ENCODE measurements at regions not wholly inside any gene's neighbourhood (a gene's known extent, or its start where the extent isn't known, plus 50 kb on each side); places are given as distances from the start of the nearest gene placed in this dataset.
A peak's percentile ranks its signal among the peaks of the same experiment; 100 is the strongest.

DNA sequence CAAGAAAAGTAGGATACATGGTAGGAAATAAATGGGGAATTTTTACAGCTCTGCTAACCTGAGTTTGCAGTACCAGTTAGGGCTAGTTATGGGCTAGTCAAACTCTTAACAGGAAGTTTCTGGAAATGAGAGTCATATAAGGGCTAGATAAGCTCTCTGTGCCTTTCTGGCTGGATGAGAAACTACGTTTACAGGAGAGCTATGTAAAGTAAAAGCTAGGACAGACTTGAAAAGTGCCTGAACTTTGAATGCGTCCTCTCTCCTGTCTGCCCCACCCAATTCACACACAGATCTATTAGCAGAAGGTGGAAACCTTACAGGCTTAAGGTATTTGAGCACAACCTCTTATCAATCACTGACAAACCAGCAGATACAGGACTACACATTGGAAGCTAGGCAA, 167.1 kb downstream of the SNX19 start:
- no peak for DNase-seq

- no peak for DNase-seq
Observed at GRCh38 chr11:130760515-130761125, 155.7 kb downstream of the SNX19 start.

DNA sequence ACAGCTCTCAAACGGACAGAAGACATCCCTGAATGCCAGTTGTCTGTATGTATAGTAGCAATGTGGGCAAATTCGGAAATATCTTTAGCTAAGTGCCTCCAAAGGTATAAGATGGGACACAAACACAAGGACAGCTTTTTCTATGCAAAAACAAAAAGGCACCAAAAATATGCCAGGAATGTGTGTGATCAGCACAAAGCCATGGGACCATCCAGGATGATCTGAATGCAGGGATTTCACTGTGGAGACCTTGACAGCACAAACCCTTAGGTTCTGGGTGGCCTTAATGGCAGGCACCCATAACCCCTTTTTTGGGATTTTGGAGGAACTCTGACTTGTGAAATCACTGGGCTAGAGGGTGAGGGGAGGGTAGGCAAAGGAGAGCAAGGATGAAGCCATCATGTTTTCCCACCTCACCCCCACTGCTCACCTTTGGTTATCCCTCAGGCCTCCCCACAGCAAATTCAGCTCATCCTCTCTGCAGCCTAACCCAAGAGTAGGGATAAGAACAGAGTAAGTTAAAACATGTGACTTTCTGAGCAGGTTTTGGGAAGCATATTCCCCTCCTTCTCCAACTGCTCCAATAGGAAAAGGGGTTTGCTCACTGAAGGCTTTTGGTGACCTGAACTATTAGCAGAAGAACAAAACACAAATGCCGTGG, 154.6 kb downstream of the SNX19 start:
- peak; percentile 46 for DNase-seq

- no peak for DNase-seq
Observed at GRCh38 chr11:130762638-130763037, 153.6 kb downstream of the SNX19 start.

DNA sequence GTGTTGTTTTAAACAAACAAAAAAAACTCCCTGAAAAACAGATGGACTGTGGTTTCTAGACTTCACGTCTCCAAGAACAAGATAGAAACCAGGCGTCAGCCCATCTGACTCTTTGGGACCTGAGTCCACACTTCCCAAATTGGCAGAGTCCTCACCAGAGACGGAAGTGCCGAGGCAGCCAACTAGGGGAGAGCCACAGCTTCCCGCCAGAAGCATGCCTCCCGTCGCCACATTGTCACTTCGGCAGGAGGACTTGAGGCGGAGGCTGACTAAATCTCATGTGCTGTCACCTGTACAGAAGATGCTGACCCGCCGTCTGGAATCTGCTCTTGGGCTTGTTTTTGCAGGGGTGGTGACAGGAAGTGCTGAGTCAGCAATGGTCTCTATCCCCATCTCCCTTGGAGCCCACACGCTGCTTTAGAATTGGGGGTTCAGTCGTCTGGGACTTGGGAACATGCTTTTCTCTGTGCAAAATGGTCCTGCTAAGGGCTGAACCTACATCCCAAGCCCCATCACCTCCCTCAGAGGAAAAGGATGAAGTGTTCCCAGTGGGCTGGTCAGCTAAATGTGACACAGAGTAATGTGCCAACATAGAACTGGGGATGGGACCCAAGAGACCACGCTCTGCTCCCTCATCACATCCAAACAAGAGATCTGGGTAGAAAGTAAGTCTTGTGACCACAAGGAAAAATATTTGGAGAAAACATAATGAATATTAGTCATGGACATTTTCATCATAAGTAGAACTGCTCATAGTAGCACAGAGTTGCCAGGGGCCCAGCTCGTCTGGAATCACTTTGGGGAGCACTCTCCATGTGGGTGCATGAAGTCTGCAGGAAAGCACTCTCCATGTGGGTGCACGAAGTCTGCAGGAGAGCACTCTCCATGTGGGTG, 152.9 kb downstream of the SNX19 start:
- DNase-seq = peak; percentile 69

DNA sequence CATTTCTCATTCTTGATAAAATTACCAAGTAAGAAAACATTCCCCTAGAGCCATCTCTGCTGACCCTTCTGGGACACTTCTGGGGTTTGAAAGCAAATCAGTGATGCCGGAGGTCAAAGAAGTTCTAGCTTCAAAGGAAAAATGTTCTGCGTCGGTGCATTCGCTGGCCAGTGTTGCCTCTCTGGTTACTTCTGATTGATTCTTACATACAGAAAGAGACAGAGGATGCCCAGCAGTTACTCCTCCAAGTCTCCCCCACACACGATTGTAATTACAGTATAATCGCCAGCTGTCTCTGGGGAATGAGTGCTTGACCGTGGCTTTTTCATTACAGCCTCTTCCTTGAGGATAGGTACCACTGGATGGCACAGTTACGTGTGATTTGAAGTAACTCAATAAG, 150.9 kb downstream of the SNX19 start:
- no peak for DNase-seq

GRCh38 chr11:130765951-130766649, 150.2 kb downstream of the SNX19 start:
- peak; percentile 79 for DNase-seq

- DNase-seq = no peak
Observed at GRCh38 chr11:130766650-130767565, 149.4 kb downstream of the SNX19 start.

- DNase-seq = no peak
Observed at GRCh38 chr11:130769782-130770535, 146.3 kb downstream of the SNX19 start.

DNA sequence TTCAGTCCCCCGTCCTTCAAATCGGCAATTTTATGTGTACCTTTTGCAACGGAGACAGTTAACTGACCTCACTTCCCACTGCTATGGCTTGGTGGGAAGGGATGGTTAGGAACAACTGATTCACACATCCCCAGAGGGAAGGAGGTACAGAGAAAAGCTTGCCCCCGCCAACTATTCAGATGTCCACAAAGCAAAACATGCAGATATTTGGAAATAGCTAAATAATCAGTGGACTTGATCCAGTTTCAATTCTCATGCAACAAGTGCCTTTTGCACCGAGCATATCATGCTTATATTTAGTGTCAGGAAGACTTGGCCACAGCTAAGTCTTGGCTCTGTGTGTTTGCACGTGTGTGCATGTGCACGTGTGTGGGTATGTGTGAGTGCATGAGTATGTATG, 144.6 kb downstream of the SNX19 start:
- DNase-seq = peak; percentile 16

- DNase-seq = peak; percentile 95
Observed at GRCh38 chr11:130772266-130773227, 143.7 kb downstream of the SNX19 start.

GRCh38 chr11:130773244-130773820, 142.9 kb downstream of the SNX19 start:
- DNase-seq = no peak

GRCh38 chr11:130774703-130775102, 141.6 kb downstream of the SNX19 start:
- DNase-seq = no peak

DNA sequence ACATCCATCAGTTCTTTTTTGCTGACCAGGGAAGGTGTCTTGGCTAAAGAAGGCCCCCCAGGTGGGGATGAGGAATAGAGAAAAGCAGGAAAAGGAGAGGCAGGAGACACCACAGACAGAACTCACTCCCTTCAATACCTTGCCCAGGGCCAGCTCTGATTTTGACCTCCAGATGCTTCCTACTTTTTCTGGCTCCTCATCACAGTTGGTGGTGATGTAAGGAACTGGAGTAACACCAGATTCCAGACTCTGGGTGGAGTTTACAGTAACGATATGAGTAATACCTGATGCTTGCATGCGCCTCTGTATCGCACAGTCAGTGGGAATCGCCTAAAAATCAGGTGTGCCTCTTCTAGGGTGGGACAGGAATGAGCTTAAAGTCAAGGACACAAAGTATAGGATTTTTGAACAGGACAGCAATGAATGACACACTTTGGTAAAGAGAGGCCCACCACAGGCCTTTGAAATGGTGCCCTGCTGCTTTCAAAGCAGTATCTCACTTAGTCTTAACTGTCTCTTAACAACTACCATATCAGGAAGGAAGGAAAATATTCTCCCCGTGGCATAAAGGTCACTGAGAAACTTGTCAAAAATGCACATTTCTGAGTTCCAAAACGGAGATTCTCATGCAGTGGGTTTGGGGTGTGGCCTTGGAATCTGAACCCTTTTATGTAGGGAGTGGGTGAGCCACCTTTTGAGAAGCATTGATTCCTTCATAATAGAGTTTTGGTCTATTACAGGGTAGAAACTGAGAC, 140.8 kb downstream of the SNX19 start:
- DNase-seq = peak; percentile 59

- peak; percentile 29 for DNase-seq
Observed at GRCh38 chr11:130776061-130776419, 140.2 kb downstream of the SNX19 start.

GRCh38 chr11:130778026-130778425, 138.3 kb downstream of the SNX19 start:
- no peak for DNase-seq

- no peak for DNase-seq
Observed at GRCh38 chr11:130778705-130779104, 137.6 kb downstream of the SNX19 start.

GRCh38 chr11:130779267-130779666, 137.0 kb downstream of the SNX19 start:
- no peak for DNase-seq

DNA sequence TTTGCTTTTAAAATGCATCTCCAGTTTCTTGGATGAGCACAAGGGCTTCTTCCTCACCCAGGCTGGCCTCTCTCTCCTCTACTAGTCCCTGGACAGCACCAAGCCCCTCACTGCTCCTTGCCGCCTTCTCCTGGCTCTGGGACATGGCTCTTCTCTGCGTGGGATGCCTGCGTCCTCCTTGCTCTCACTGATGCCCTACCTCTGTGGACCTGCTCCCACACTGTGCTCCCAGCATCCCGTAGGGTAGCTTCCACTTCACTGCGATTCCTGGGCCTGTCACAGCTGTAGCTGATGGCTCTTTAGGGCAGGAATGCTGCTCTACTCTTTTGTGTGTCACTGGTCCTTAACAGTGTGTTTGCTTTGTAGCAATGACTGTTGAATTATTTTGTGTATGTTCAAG, 136.3 kb downstream of the SNX19 start:
- DNase-seq = no peak
